K562 (cell line): ENCODE measurements at regions not wholly inside any gene's neighbourhood (a gene's known extent, or its start where the extent isn't known, plus 50 kb on each side); places are given as distances from the start of the nearest gene placed in this dataset.

Source experiments
- ATF6 ChIP-seq: sonication (generic); formaldehyde crosslinking; IDR thresholded peaks from 2 replicates; pipeline ENCODE4 v1.4.0; 2020; ENCODE audit warnings: mild to moderate bottlenecking, missing genetic modification reagents
- ATF7 ChIP-seq: fragments of 450-650 bp; IDR thresholded peaks from 2 replicates; pipeline ENCODE4 v1.7.1; 2014; ENCODE audit warnings: mild to moderate bottlenecking, moderate library complexity
- CTCF ChIP-seq, 3 experiments: IDR thresholded peaks in 2 of 3; conservative IDR thresholded peaks in 1 of 3; 2 replicates each; pipeline ENCODE4 v1.5.1; 2011 to 2012; ENCODE audit warnings: low read length in 3 of 3, mild to moderate bottlenecking in 3 of 3, control low read depth in 2 of 3, improper control_type of control experiment in 1 of 3, inconsistent platforms in 1 of 3, low read depth in 1 of 3, mixed read lengths in 1 of 3, moderate library complexity in 1 of 3; ENCODE audit not compliant: insufficient read depth in 2 of 3
- ELF4 ChIP-seq: fragments of 450-650 bp; formaldehyde crosslinking; IDR thresholded peaks from 2 replicates; pipeline ENCODE4 v1.4.0; 2022; ENCODE audit warnings: missing genetic modification characterization
- EZH2 ChIP-seq: IDR thresholded peaks from 2 replicates; pipeline ENCODE4 v1.6.1; 2012; ENCODE audit warnings: low read depth, mild to moderate bottlenecking, inconsistent platforms, low read length, borderline replicate concordance
- HBP1 ChIP-seq: fragments of 450-650 bp; formaldehyde crosslinking; IDR thresholded peaks from 2 replicates; pipeline ENCODE4 v1.4.0; 2022; ENCODE audit warnings: missing genetic modification characterization
- HMGN3 ChIP-seq: IDR thresholded peaks from 2 replicates; pipeline ENCODE4 v1.6.1; 2011; ENCODE audit warnings: borderline replicate concordance, low read depth, mild to moderate bottlenecking, mixed read lengths, low read length; ENCODE audit not compliant: insufficient read length; ENCODE audit errors: extremely low read depth
- MNT ChIP-seq, 2 experiments: fragments of 450-650 bp; conservative IDR thresholded peaks; 2 replicates each; pipeline ENCODE4 v1.6.1; 2017; ENCODE audit warnings: mild to moderate bottlenecking in 2 of 2, moderate library complexity in 2 of 2
- POLR2A ChIP-seq: fragments of 450-650 bp; conservative IDR thresholded peaks from 2 replicates; pipeline ENCODE4 v1.6.1; 2016
- POLR2B ChIP-seq: fragments of 450-650 bp; IDR thresholded peaks from 2 replicates; pipeline ENCODE4 v1.6.1; 2018; ENCODE audit warnings: low read depth; ENCODE audit not compliant: partially characterized antibody
- ZBTB43 ChIP-seq: sonication (generic); formaldehyde crosslinking; IDR thresholded peaks from 2 replicates; pipeline ENCODE4 v1.8.0; 2023; ENCODE audit warnings: mild to moderate bottlenecking, missing genetic modification reagents
- ZC3H11A ChIP-seq: IDR thresholded peaks from 2 replicates; pipeline ENCODE4 v1.6.1; 2012; ENCODE audit warnings: low read depth, low read length, improper control_type of control experiment
- ZNF253 ChIP-seq: fragments of 250-450 bp; sonication (Bioruptor Pico); conservative IDR thresholded peaks from 2 replicates; pipeline ENCODE4 v1.6.1; 2021; ENCODE audit warnings: mild to moderate bottlenecking

GRCh38 chr4:117621673-117622072, 412.6 kb upstream of the NDST3 start:
- no peak for TF ChIP-seq ZBTB43 (CRISPR knock-in tag)
- TF ChIP-seq POLR2B: no peak
- TF ChIP-seq MNT (conservative IDR thresholded peaks at IDR 0.05): no peak
- no peak for TF ChIP-seq ATF7
- TF ChIP-seq HMGN3: no peak
- TF ChIP-seq EZH2: no peak
- no peak for TF ChIP-seq CTCF (IDR thresholded peaks at IDR 0.05 in 2 of 3, conservative IDR thresholded peaks at IDR 0.05 in 1 of 3; ENCODE audit: insufficient read depth in 2 of 3, low read depth in 1 of 3, low read length in 3 of 3)
- no peak for TF ChIP-seq ZNF253 (CRISPR knock-in tag)
- no peak for TF ChIP-seq ELF4 (CRISPR knock-in tag)
- no peak for TF ChIP-seq ATF6 (CRISPR knock-in tag)
- TF ChIP-seq HBP1 (CRISPR knock-in tag): no peak
- no peak for TF ChIP-seq ZC3H11A
- TF ChIP-seq POLR2A: no peak
